Immature natural killer cell (primary cell): ENCODE measurements at regions not wholly inside any gene's neighbourhood (a gene's known extent, or its start where the extent isn't known, plus 50 kb on each side); places are given as distances from the start of the nearest gene placed in this dataset.

ENCODE experiments used
- DNase-seq, 3 donors: peaks; one replicate each; pipeline ENCODE4 v3.0.0; 2022; ENCODE audit warnings: mixed read lengths in 1 of 3
- H3K27ac Mint-ChIP-seq, 6 donors: one replicate each; pipeline ENCODE4 v1.8.0; 2020; ENCODE audit warnings: mixed read lengths in 6 of 6, mild to moderate bottlenecking in 5 of 6, inconsistent platforms in 4 of 6, moderate library complexity in 3 of 6
- H3K27me3 Mint-ChIP-seq, 3 donors: one replicate each; pipeline ENCODE4 v1.8.0; 2020 to 2021; ENCODE audit warnings: low read depth in 3 of 3, mild to moderate bottlenecking in 3 of 3, mixed read lengths in 3 of 3, moderate library complexity in 3 of 3, inconsistent platforms in 1 of 3
- H3K36me3 Mint-ChIP-seq, 3 donors: one replicate each; pipeline ENCODE4 v1.8.0; 2020; ENCODE audit warnings: mixed read lengths in 3 of 3, inconsistent platforms in 2 of 3, mild to moderate bottlenecking in 2 of 3
- H3K4me1 Mint-ChIP-seq, 2 donors: one replicate each; pipeline ENCODE4 v1.8.0; 2020; ENCODE audit warnings: inconsistent platforms in 2 of 2, mild to moderate bottlenecking in 2 of 2, mixed read lengths in 2 of 2, moderate library complexity in 1 of 2
- H3K4me3 Mint-ChIP-seq, 5 donors: one replicate each; pipeline ENCODE4 v1.8.0; 2020; ENCODE audit warnings: mild to moderate bottlenecking in 5 of 5, mixed read lengths in 5 of 5, inconsistent platforms in 3 of 5, moderate library complexity in 3 of 5
- H3K9me3 Mint-ChIP-seq, 6 donors: one replicate each; pipeline ENCODE4 v1.8.0; 2020; ENCODE audit warnings: mild to moderate bottlenecking in 6 of 6, mixed read lengths in 6 of 6, inconsistent platforms in 4 of 6, moderate library complexity in 3 of 6

GRCh38 chr10:10361301-10361885 is 656.3 kb upstream of the CELF2 start:
- Mint-ChIP-seq H3K36me3 (no peaks in the 10 kb centered on the region), H3K27me3 (peaks cover 0 to 2% (median 0%) of the 10 kb centered on the region in 3 donors), H3K27ac (no peak overlapping the region), H3K9me3 (peaks cover 0 to 10% (median 0%) of the 10 kb centered on the region in 6 donors), H3K4me1 (no peaks in the 10 kb centered on the region), H3K4me3 (no peak overlapping the region)
- DNase-seq, result no peak

DNA sequence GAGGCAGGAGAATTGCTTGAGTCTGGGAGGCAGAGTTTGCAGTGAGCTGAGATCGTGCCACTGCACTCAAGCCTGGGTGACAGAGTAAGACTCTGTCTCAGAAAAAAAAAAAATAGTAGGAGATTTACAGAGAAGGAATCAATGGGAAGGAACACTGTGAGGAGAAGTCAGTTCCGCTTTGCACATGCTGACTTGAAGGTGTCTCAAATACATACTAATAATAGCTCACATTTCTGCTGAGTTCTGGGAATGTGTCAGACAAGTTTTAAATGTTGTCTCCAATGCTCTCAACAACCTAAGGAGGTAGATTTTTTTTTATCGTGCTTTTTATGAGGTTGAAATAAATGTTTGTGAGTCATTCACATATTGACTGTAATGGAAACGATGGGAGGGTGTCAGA is 654.9 kb upstream of the CELF2 start:
- Mint-ChIP-seq H3K27me3 (peaks cover 0 to 2% (median 0%) of the 10 kb centered on the region in 3 donors), H3K4me1 (no peaks in the 10 kb centered on the region), H3K27ac (no peak overlapping the region), H3K4me3 (no peak overlapping the region), H3K9me3 (peaks cover 0 to 13% (median 0%) of the 10 kb centered on the region in 6 donors), H3K36me3 (no peaks in the 10 kb centered on the region)
- DNase-seq, result no peak

- no peak overlapping the region for H3K4me3 Mint-ChIP-seq
- no peak for DNase-seq
- H3K4me1 Mint-ChIP-seq, result no peaks in the 10 kb centered on the region
- peaks cover 0 to 3% (median 2%) of the 10 kb centered on the region in 3 donors for H3K27me3 Mint-ChIP-seq
- H3K9me3 Mint-ChIP-seq, result peaks cover 0 to 11% (median 0%) of the 10 kb centered on the region in 6 donors
- no peak overlapping the region for H3K27ac Mint-ChIP-seq
- H3K36me3 Mint-ChIP-seq, result no peaks in the 10 kb centered on the region
These were observed 654.5 kb upstream of the CELF2 start for GRCh38 chr10:10363217-10363616.

DNA sequence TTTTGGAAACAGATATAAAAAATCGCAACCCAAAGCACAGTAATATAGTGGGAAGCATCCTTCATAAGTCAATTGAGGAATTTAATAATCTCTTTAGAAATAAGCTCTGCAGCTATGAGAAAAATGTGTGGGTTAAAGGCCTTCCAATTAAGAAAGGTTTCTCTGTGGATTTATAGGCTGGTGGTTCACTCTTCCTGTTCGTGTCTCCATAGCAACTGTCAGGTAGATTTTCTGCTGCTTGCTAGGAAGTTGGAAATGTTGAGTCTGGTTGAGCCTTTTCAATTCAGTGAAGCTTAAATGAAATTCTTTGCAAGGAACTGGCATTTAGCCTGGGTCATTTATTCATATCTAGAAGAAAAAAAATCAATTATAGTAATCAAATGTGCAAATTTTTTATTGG is 652.8 kb upstream of the CELF2 start:
- Mint-ChIP-seq H3K27me3 (peaks cover 0 to 5% (median 2%) of the 10 kb centered on the region in 3 donors), H3K4me3 (no peak overlapping the region)
- no peak for DNase-seq

DNA sequence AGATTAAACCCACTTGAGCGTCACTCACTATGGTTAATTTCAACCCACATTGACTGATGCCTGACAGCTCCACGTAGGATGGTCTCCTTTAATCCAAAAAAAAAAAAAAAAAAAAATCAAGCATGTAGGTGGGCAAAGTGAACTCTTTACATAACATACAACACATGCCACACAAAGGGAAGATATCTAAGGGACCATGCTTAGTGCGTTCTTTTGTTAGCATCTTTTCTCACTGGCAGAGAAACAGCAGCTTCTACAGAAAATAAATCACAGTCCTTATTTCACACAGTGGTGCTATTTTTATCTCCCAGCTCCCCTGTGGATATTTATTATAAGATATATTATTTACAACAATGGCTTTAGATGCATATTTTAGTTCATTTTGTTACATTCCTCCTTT is 652.0 kb upstream of the CELF2 start:
- Mint-ChIP-seq H3K4me1 (no peaks in the 10 kb centered on the region), H3K27ac (no peak overlapping the region), H3K4me3 (no peak overlapping the region), H3K36me3 (no peaks in the 10 kb centered on the region), H3K27me3 (peaks cover 0 to 5% (median 2%) of the 10 kb centered on the region in 3 donors), H3K9me3 (peaks cover 0 to 9% (median 0%) of the 10 kb centered on the region in 6 donors)
- no peak for DNase-seq

More for the DNA sequence above, 652.8 kb upstream of the CELF2 start:
- H3K36me3 Mint-ChIP-seq, result no peaks in the 10 kb centered on the region
- H3K4me1 Mint-ChIP-seq, result no peaks in the 10 kb centered on the region
- no peak overlapping the region for H3K27ac Mint-ChIP-seq
- peaks cover 0 to 11% (median 0%) of the 10 kb centered on the region in 6 donors for H3K9me3 Mint-ChIP-seq

DNA sequence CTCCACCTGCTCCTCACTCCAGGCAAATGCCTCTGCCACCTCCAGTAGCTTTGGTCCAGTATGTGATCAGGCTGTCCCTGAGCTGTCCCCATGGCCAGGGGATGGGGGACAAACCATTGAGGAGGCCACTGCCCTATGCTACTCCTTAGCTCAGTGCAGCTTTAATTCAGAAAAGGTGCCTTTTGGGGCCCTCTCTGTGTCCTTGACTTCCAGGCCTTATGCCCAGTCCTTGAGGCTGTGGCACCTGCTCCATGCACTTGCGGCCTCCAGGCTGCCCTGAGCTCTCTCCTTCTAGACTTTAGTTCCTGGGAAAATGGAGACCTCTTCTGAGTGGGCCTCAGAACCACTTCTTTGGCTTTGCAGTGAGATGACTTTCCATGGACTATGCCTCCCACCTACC is 650.8 kb upstream of the CELF2 start:
- no peaks in the 10 kb centered on the region for H3K36me3 Mint-ChIP-seq
- DNase-seq, result no peak
- peaks cover 0 to 5% (median under 1%) of the 10 kb centered on the region in 3 donors for H3K27me3 Mint-ChIP-seq
- no peak overlapping the region for H3K4me3 Mint-ChIP-seq
- H3K9me3 Mint-ChIP-seq, result peaks cover 0 to 11% (median 0%) of the 10 kb centered on the region in 6 donors
- no peak overlapping the region for H3K27ac Mint-ChIP-seq
- no peaks in the 10 kb centered on the region for H3K4me1 Mint-ChIP-seq

GRCh38 chr10:10367264-10367663 is 650.4 kb upstream of the CELF2 start:
- H3K36me3 Mint-ChIP-seq, result no peaks in the 10 kb centered on the region

DNA sequence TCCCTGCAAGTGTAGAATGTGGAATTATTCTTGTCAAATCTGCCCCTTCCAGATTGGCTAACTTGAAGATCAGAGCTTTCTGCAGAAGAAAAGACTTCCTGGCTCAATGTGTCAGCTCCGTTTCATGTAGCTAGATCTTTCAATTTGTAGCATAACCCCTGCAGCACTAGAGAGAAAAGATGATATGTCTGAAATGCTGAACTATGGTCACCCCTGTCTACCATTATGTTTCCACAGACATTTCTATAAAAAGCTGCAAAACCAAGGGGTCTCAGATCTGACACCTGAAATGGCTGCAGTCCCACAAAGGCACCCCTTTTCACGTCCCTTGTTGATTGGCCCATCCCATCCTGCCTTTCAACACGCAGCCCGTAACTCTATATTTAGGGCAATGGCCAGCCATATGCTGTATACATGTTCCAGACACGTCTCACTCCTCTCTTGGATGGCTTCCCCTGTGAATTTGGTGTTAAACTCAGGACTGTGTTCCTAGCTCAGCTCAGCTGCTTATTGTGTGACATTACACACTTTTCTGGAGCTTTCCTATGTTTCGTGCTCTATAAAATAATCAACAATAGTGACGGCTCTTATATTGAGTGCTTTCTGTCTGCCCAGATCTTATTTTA is 648.6 kb upstream of the CELF2 start:
- H3K36me3 Mint-ChIP-seq, result no peaks in the 10 kb centered on the region
- H3K27me3 Mint-ChIP-seq, result peaks cover 0 to 5% (median 0%) of the 10 kb centered on the region in 3 donors
- no peaks in the 10 kb centered on the region for H3K4me1 Mint-ChIP-seq
- DNase-seq, result no peak
- H3K9me3 Mint-ChIP-seq, result peaks cover 0 to 13% (median 0%) of the 10 kb centered on the region in 6 donors
- no peak overlapping the region for H3K4me3 Mint-ChIP-seq
- H3K27ac Mint-ChIP-seq, result no peak overlapping the region

More at GRCh38 chr10:10367264-10367663, 650.4 kb upstream of the CELF2 start:
- peaks cover 0 to 5% (median 0%) of the 10 kb centered on the region in 3 donors for H3K27me3 Mint-ChIP-seq
- H3K27ac Mint-ChIP-seq, result no peak overlapping the region
- DNase-seq, result no peak
- H3K9me3 Mint-ChIP-seq, result peaks cover 0 to 11% (median 0%) of the 10 kb centered on the region in 6 donors
- H3K4me3 Mint-ChIP-seq, result no peak overlapping the region
- H3K4me1 Mint-ChIP-seq, result no peaks in the 10 kb centered on the region

GRCh38 chr10:10385831-10386230 is 631.8 kb upstream of the CELF2 start:
- peaks cover 1 to 2% (median 2%) of the 10 kb centered on the region in 3 donors for H3K27me3 Mint-ChIP-seq
- no peak for DNase-seq
- H3K36me3 Mint-ChIP-seq, result no peaks in the 10 kb centered on the region
- no peak overlapping the region for H3K27ac Mint-ChIP-seq
- no peak overlapping the region for H3K4me3 Mint-ChIP-seq
- H3K4me1 Mint-ChIP-seq, result no peaks in the 10 kb centered on the region
- H3K9me3 Mint-ChIP-seq, result no peaks in the 10 kb centered on the region

GRCh38 chr10:10389182-10389581 is 628.5 kb upstream of the CELF2 start:
- DNase-seq, result no peak
- Mint-ChIP-seq H3K27ac (no peak overlapping the region), H3K4me1 (no peaks in the 10 kb centered on the region), H3K4me3 (no peak overlapping the region), H3K27me3 (peaks cover 0 to 2% (median 0%) of the 10 kb centered on the region in 3 donors), H3K36me3 (no peaks in the 10 kb centered on the region), H3K9me3 (no peaks in the 10 kb centered on the region)

- no peaks in the 10 kb centered on the region for H3K4me1 Mint-ChIP-seq
- no peaks in the 10 kb centered on the region for H3K36me3 Mint-ChIP-seq
- H3K27me3 Mint-ChIP-seq, result no peaks in the 10 kb centered on the region
- peaks cover 0 to 3% (median 0%) of the 10 kb centered on the region in 6 donors for H3K9me3 Mint-ChIP-seq
- H3K4me3 Mint-ChIP-seq, result no peak overlapping the region
- no peak for DNase-seq
- H3K27ac Mint-ChIP-seq, result no peak overlapping the region
These were observed 625.2 kb upstream of the CELF2 start for GRCh38 chr10:10392511-10392910.

- H3K27me3 Mint-ChIP-seq, result peaks cover 0 to 2% (median 0%) of the 10 kb centered on the region in 3 donors
- no peaks in the 10 kb centered on the region for H3K36me3 Mint-ChIP-seq
- H3K4me1 Mint-ChIP-seq, result no peaks in the 10 kb centered on the region
- no peak overlapping the region for H3K4me3 Mint-ChIP-seq
- H3K9me3 Mint-ChIP-seq, result peaks cover 0 to 3% (median 0%) of the 10 kb centered on the region in 6 donors
- H3K27ac Mint-ChIP-seq, result no peak overlapping the region
- DNase-seq, result no peak
These were observed 622.6 kb upstream of the CELF2 start for GRCh38 chr10:10394933-10395658.

- peaks cover 0 to 3% (median 2%) of the 10 kb centered on the region in 3 donors for H3K27me3 Mint-ChIP-seq
- DNase-seq, result no peak
- no peak overlapping the region for H3K27ac Mint-ChIP-seq
- no peaks in the 10 kb centered on the region for H3K4me1 Mint-ChIP-seq
- peaks cover 0 to 4% (median 0%) of the 10 kb centered on the region in 6 donors for H3K9me3 Mint-ChIP-seq
- H3K36me3 Mint-ChIP-seq, result no peaks in the 10 kb centered on the region
- no peak overlapping the region for H3K4me3 Mint-ChIP-seq
These were observed 621.1 kb upstream of the CELF2 start for GRCh38 chr10:10396601-10397000.

DNA sequence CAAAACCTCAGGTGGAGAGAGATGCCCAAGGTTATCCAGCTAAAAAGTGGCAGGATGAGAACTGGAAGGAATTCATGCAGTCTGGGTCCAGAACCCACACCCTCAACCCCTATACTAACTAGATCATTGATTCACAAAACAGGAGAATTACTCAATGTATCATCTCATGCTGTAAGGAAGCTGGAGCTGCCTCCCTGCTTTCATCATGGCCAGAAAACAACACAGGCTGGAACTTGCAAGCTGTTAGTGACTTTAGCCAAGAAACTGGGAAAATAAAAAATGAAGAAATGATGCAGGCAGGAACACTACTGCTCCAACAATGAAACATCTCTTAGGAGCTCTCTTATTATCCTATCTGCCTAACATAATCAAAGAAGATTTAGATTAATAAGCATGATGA is 619.8 kb upstream of the CELF2 start:
- H3K4me1 Mint-ChIP-seq, result no peaks in the 10 kb centered on the region
- no peak overlapping the region for H3K4me3 Mint-ChIP-seq
- no peak overlapping the region for H3K27ac Mint-ChIP-seq
- DNase-seq, result no peak
- H3K9me3 Mint-ChIP-seq, result peaks cover 0 to 9% (median under 1%) of the 10 kb centered on the region in 6 donors
- no peaks in the 10 kb centered on the region for H3K36me3 Mint-ChIP-seq
- H3K27me3 Mint-ChIP-seq, result peaks cover 0 to 4% (median 2%) of the 10 kb centered on the region in 3 donors
